ENCODE measurements at regions not wholly inside any gene's neighbourhood (a gene's known extent, or its start where the extent isn't known, plus 50 kb on each side); places are given as distances from the start of the nearest gene placed in this dataset.

DNA sequence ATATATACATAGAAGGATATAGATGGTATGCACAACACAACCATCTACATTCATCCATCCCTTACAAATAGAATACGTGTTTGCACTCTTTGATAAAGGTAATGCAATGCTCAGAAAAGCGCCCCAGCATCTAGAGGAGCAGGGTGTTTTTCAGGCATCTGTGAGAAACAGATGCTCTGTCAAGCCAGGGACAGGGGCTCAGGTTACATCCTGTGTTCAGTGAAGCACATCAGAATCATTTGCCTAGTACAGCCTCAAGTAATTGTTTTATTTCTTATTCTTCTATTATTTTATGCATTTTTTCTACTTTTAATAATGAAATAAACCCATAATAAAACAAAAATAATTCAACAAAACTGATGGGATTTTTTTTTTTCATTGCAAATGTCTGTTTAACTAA lies 50.5 kb upstream of the HIF1A start:
- Histone ChIP-seq H3K79me1 (ENCODE audit: low read depth in 1 of 2, low read length in 2 of 2) (no peaks in the 10 kb centered on the region), H2BK120ac (ENCODE audit: low read depth, low read length) (no peak overlapping the region), H4K91ac (ENCODE audit: insufficient read depth, low read depth, low read length) (no peak overlapping the region), H3K9ac (ENCODE audit: low read depth, low read length) (no peak overlapping the region), H3K4me2 (ENCODE audit: low read depth, low read length) (no peak overlapping the region), H3K4me3 (ENCODE audit: insufficient read depth, low read depth, low read length) (no peak overlapping the region), H3K4me1 (ENCODE audit: control insufficient read depth, insufficient read depth, low read length) (peaks cover 6% of the 10 kb centered on the region), H2BK20ac (ENCODE audit: low read depth, low read length) (no peak overlapping the region), H3K56ac (ENCODE audit: extremely low read depth, insufficient read depth, low read length) (no peak overlapping the region), H2BK15ac (ENCODE audit: low read depth, low read length) (no peak overlapping the region), H3K4ac (ENCODE audit: low read depth, low read length) (no peak overlapping the region), H2BK5ac (ENCODE audit: low read depth, low read length, poor library complexity, severe bottlenecking) (no peak overlapping the region), H2AK5ac (ENCODE audit: low read depth, low read length) (no peak overlapping the region), H3K9me1 (ENCODE audit: insufficient read depth, low read length) (no peaks in the 10 kb centered on the region; the same call in 1 of the 2 replicates), H4K8ac (ENCODE audit: low read depth in 2 of 2, low read length in 2 of 2) (no peak overlapping the region), H3K36me3 (ENCODE audit: control insufficient read depth, insufficient read depth, low read length) (no peaks in the 10 kb centered on the region), H4K5ac (ENCODE audit: low read depth, low read length) (no peak overlapping the region), H3K14ac (replicated peaks; ENCODE audit: low read depth, low read length) (no peak overlapping the region), H2AFZ (replicated peaks; ENCODE audit: low read length, poor library complexity) (no peak overlapping the region), H4K20me1 (ENCODE audit: insufficient read depth, low read length) (no peaks in the 10 kb centered on the region), H3K18ac (ENCODE audit: low read depth, low read length) (no peak overlapping the region), H3K23ac (ENCODE audit: low read depth, low read length) (no peak overlapping the region), H3K9me3 (ENCODE audit: control insufficient read depth, insufficient read depth, low read length) (no peaks in the 10 kb centered on the region), H3K27me3 (ENCODE audit: control insufficient read depth, insufficient read depth, low read length) (no peaks in the 10 kb centered on the region), H3K27ac (ENCODE audit: insufficient read depth, low read length) (no peak overlapping the region), H2AK9ac (replicated peaks; ENCODE audit: low read depth, low read length, poor library complexity) (no peak overlapping the region)
- POLR2A ChIA-PET (ENCODE audit: unreplicated experiment) = no interaction called here
- CTCF ChIA-PET = no interaction called here
- no TSS peak for BruUV-seq (replicated peaks)
- ATAC-seq (ENCODE audit: low read depth) = peak; percentile 46; the same call in 1 of the 2 replicates
- in situ Hi-C loops (cut with MboI; ENCODE audit: low sequenced_read_pairs) = no loop called here
- TF ChIP-seq MAZ (IDR thresholded peaks at IDR 0.05; ENCODE audit: borderline replicate concordance, low read depth, low read length) = no peak
- peak; percentile 49 for DNase-seq
- intact Hi-C loops (cut with micrococcal nuclease) = no loop called here
- WGBS, 2 experiments (ENCODE audit: extremely low coverage in 2 of 2, insufficient read length in 1 of 2) = 80% methylated on average over 1 of the region's 2 CpGs; no CpG with 5 or more reads in 1 of the 2 experiments
- dilution Hi-C loops (cut with HindIII; ENCODE audit: low sequenced_read_pairs, unreplicated experiment) = no loop called here
